Heart left ventricle (tissue), 13 donors: ENCODE measurements at regions not wholly inside any gene's neighbourhood (a gene's known extent, or its start where the extent isn't known, plus 50 kb on each side); places are given as distances from the start of the nearest gene placed in this dataset.

Experiments used
- CTCF ChIP-seq, 12 donors: fragments of 200-600 bp; sonication (generic) in 4 of 12; IDR thresholded peaks; one replicate each; pipeline versions ENCODE4 v1.5.0 to v1.8.0; 2018 to 2022; ENCODE audit warnings: antibody characterized with exemption in 12 of 12, mild to moderate bottlenecking in 5 of 12
- POLR2A ChIP-seq, 2 donors: fragments of 450-650 bp; IDR thresholded peaks; one replicate each; pipeline ENCODE4 v1.6.1; 2017; ENCODE audit warnings: antibody characterized with exemption in 2 of 2, mild to moderate bottlenecking in 2 of 2, moderate library complexity in 2 of 2
- donor health status: ischemic (EF 13 %, LVEDD 7.1; RV severe dilation, severe dysfunction).
- donor health status: DM: no; HTN: yes; CAD: no.
- donor health status: DM: no; HTN: no; CAD: no.
- donor health status: ischemic (EF 25% LVEDD 6.9; RV normal size, moderate dysfunction).
- donor health status: ischemic (EF 25% LVEDD 5.7; RV mildly dilated, moderate dysfunction).
- donor health status: ischemic (EF 35%, LVEDD 5.7; RV mildly dilated, moderate dysfunction).
- donor health status: nonischemic (EF 11% LVEDD 7.7; RV severe dilation, severe dysfunction).
- donor health status: DM: yes; HTN: yes; CAD: no.
- donor health status: PGD.
- donor health status: ischemic (EF 29% LVEDD 5.4; RV normal size, mild dysfunction).
- donor health status: nonischemic (EF 23%, LVEDD 6.1; RV moderate dilation, normal function).

- TF ChIP-seq CTCF (IDR thresholded peaks at IDR 0.05) (no peak), POLR2A (IDR thresholded peaks at IDR 0.05) (no peak)
Observed at GRCh38 chr2:123746006-123746405, 279.1 kb upstream of the CNTNAP5 start.
